Karpas-422 (cell line): ENCODE measurements at regions not wholly inside any gene's neighbourhood (a gene's known extent, or its start where the extent isn't known, plus 50 kb on each side); places are given as distances from the start of the nearest gene placed in this dataset.
A peak's percentile ranks its signal among the peaks of the same experiment; 100 is the strongest.
"Not testable (repeated sequence)": the region's sequence is repeated elsewhere in the genome, so short reads cannot be mapped to it uniquely, and the experiment has no call there.

Experiments
- DNase-seq: peaks from one replicate; pipeline ENCODE4 v3.0.0-alpha.2; 2015
- H2AFZ ChIP-seq: fragments of 200-600 bp; sonication (generic); 2 replicates; pipeline ENCODE4 v1.6.1; 2014; ENCODE audit warnings: antibody characterized with exemption, low read length, mixed read lengths
- H3K27ac ChIP-seq: fragments of 200-600 bp; sonication (generic); 2 replicates; pipeline ENCODE4 v1.5.1; 2014; ENCODE audit warnings: mild to moderate bottlenecking, low read length, moderate library complexity
- H3K27me3 ChIP-seq: fragments of 200-600 bp; sonication (generic); 2 replicates; pipeline ENCODE4 v1.6.1; 2014; ENCODE audit warnings: low read length, mixed read lengths
- H3K36me3 ChIP-seq: fragments of 200-600 bp; sonication (generic); 2 replicates; pipeline ENCODE4 v1.6.1; 2014; ENCODE audit warnings: low read length, mixed read lengths; ENCODE audit not compliant: insufficient read depth
- H3K4me1 ChIP-seq: fragments of 200-600 bp; sonication (generic); 2 replicates; pipeline ENCODE4 v1.6.1; 2014; ENCODE audit warnings: mild to moderate bottlenecking, low read length, mixed read lengths
- H3K4me2 ChIP-seq: fragments of 200-600 bp; sonication (generic); 2 replicates; pipeline ENCODE4 v1.6.1; 2014; ENCODE audit warnings: low read length, low read depth, mild to moderate bottlenecking; ENCODE audit not compliant: poor library complexity, severe bottlenecking
- H3K4me3 ChIP-seq: fragments of 200-600 bp; sonication (generic); 2 replicates; pipeline ENCODE4 v1.5.1; 2014; ENCODE audit warnings: mild to moderate bottlenecking, antibody characterized with exemption, low read length, mixed read lengths
- H3K79me2 ChIP-seq: fragments of 200-600 bp; sonication (generic); 2 replicates; pipeline ENCODE4 v1.6.1; 2014; ENCODE audit warnings: mild to moderate bottlenecking, low read length, mixed read lengths
- H3K9ac ChIP-seq: fragments of 200-600 bp; sonication (generic); 2 replicates; pipeline ENCODE4 v1.6.0; 2014; ENCODE audit warnings: low read length
- H3K9me2 ChIP-seq: fragments of 200-600 bp; sonication (generic), shearing (Covaris generic); replicated peaks from 2 replicates; pipeline ENCODE4 v1.6.0; 2014; ENCODE audit warnings: mild to moderate bottlenecking, low read length, moderate library complexity; ENCODE audit not compliant: insufficient read depth
- H3K9me3 ChIP-seq: fragments of 300-700, 200-600 bp; sonication (generic); 2 replicates; pipeline ENCODE4 v1.6.1; 2014; ENCODE audit warnings: low read length, mixed read lengths
- H4K20me1 ChIP-seq: fragments of 200-600 bp; sonication (generic); 2 replicates; pipeline ENCODE4 v1.6.1; 2014; ENCODE audit warnings: mild to moderate bottlenecking, antibody characterized with exemption, low read length, low read depth; ENCODE audit not compliant: insufficient read depth

GRCh38 chr7:76807588-76808100, 180.6 kb upstream of the POMZP3 start:
- H3K4me1 ChIP-seq, H3K4me2 ChIP-seq, H3K9ac ChIP-seq, H4K20me1 ChIP-seq, H3K27ac ChIP-seq, DNase-seq, H3K79me2 ChIP-seq, H3K9me3 ChIP-seq, H3K36me3 ChIP-seq, H3K9me2 ChIP-seq, H3K27me3 ChIP-seq, H3K4me3 ChIP-seq, H2AFZ ChIP-seq: not testable (repeated sequence)

DNA sequence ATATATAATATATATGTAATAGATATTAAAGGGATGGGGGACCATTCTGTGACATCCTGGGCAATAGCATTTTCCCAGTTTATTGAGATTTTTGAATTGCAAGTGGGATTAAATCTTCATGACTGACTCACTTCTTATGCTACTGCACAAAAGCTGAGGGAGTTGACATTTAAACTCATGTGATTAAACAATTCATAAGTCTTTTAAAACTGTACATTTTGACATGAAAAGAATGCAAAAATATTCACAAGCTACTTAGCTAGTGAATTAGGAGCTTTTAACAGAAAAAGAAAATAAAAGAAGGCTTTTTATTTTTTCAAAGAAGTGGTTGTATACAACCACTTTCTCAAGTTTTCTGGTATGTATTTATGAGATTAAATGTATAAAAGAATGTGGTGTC, 179.4 kb upstream of the POMZP3 start:
- not testable (repeated sequence) for H3K4me2 ChIP-seq

DNA sequence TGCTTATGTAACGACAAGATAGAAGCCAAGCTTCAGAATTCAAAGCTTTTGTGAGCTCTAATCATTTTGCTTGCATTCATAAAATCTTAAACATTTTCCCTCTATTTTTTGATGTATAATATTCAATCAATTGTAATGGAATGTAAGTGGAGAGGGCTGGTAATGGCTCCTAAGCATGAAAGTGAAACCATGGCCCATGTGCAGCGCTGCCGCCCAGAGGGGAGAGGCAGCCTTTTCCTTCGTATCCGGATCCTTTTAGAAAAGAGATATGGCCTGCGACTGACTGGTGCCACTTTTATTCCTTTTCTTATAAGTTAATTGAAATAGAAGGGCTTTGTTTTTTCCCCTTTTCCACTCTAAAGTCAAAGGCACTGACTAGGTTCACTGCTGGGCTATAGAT, 178.9 kb upstream of the POMZP3 start:
- not testable (repeated sequence) for H2AFZ ChIP-seq, H3K27me3 ChIP-seq, H3K4me2 ChIP-seq, H3K36me3 ChIP-seq, H3K4me1 ChIP-seq, H3K9me3 ChIP-seq, H3K79me2 ChIP-seq, H3K4me3 ChIP-seq, H3K27ac ChIP-seq, DNase-seq, H3K9ac ChIP-seq, H4K20me1 ChIP-seq, H3K9me2 ChIP-seq

More for the DNA sequence above, 179.4 kb upstream of the POMZP3 start:
- not testable (repeated sequence) for DNase-seq, H3K4me1 ChIP-seq, H3K9me2 ChIP-seq, H3K36me3 ChIP-seq, H3K9ac ChIP-seq, H3K79me2 ChIP-seq, H3K27ac ChIP-seq, H2AFZ ChIP-seq, H3K9me3 ChIP-seq, H4K20me1 ChIP-seq, H3K4me3 ChIP-seq, H3K27me3 ChIP-seq

DNA sequence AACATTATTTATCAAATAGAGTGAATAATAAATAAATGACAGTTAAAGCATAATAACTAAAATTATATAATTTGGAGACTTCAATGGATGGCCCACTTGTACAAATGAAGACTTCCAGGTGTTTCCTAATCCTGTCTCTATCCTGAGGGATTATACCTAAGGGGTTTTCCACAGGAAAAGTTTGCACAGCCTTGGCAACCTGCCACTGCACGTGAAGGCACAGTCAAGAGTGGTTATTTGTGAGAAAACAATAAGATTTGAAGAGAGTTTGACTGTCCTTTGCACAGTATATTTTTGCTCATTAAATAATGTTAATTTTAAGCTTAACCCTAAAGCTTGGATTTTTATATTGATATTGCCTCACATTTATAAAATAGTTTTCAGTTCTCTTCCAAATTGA, 178.2 kb upstream of the POMZP3 start:
- H3K27me3 ChIP-seq, H4K20me1 ChIP-seq, H3K36me3 ChIP-seq, H3K4me3 ChIP-seq, H2AFZ ChIP-seq, H3K9me2 ChIP-seq, H3K9me3 ChIP-seq, H3K4me2 ChIP-seq, H3K27ac ChIP-seq, H3K4me1 ChIP-seq, DNase-seq, H3K79me2 ChIP-seq, H3K9ac ChIP-seq: not testable (repeated sequence)

GRCh38 chr7:76797639-76798038, 170.6 kb upstream of the POMZP3 start:
- H3K4me1 ChIP-seq, H3K4me2 ChIP-seq, H3K9me3 ChIP-seq, H3K4me3 ChIP-seq, DNase-seq, H3K36me3 ChIP-seq, H3K79me2 ChIP-seq, H2AFZ ChIP-seq, H3K9me2 ChIP-seq, H4K20me1 ChIP-seq, H3K27ac ChIP-seq, H3K9ac ChIP-seq, H3K27me3 ChIP-seq: not testable (repeated sequence)

- not testable (repeated sequence) for H3K9me3 ChIP-seq, H3K27me3 ChIP-seq, H3K4me1 ChIP-seq, H3K9ac ChIP-seq, DNase-seq, H4K20me1 ChIP-seq, H3K4me3 ChIP-seq, H3K79me2 ChIP-seq, H3K9me2 ChIP-seq, H3K27ac ChIP-seq, H2AFZ ChIP-seq, H3K4me2 ChIP-seq, H3K36me3 ChIP-seq
Observed at GRCh38 chr7:76780693-76781092, 153.6 kb upstream of the POMZP3 start.

DNA sequence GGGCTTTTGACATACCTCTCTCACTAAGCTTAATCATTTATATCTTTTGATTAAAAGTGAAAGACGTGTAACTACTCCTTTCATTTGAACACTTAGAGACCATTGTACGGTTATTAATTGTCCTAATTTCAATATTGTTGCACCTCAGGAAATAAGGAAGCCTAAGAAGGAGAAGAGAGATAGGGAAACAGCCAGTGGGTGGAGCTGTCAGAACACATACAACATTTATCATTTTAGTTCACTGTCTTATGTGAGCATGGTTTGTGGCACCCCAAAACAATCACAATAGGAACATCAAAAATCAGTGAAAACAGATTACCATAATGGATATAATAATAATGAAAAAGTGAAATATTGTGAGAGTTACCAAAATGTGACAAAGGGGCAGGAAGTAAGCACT, 147.2 kb upstream of the POMZP3 start:
- not testable (repeated sequence) for H3K9me2 ChIP-seq, H3K4me2 ChIP-seq, H3K4me1 ChIP-seq, H3K4me3 ChIP-seq, H3K9ac ChIP-seq, H3K27me3 ChIP-seq, H4K20me1 ChIP-seq, H2AFZ ChIP-seq, H3K9me3 ChIP-seq, H3K36me3 ChIP-seq, H3K27ac ChIP-seq, H3K79me2 ChIP-seq
- DNase-seq: peak; percentile 41

DNA sequence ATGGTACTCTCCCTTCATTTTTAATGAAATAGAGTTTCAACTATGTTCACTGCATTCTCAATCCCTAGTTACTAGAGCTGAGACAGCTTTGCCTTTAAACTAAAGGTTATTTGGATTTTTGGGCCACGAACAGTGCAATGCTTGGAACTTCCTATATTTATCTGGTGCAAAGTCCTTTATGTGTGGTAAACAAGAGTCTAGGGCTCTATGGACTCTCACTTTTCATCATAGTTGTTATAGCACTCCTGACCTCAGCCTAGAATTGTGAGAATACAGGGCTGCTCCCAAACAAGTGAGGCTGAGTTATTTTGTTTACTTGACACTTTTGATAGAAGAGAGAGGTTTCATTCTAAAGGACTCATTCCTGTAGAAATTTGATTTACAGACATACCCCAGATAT, 144.9 kb upstream of the POMZP3 start:
- H3K36me3 ChIP-seq, H3K9me3 ChIP-seq, H4K20me1 ChIP-seq, H3K4me3 ChIP-seq, H3K9me2 ChIP-seq, DNase-seq, H3K27ac ChIP-seq, H3K4me2 ChIP-seq, H3K4me1 ChIP-seq, H3K79me2 ChIP-seq, H3K27me3 ChIP-seq, H2AFZ ChIP-seq, H3K9ac ChIP-seq: not testable (repeated sequence)

GRCh38 chr7:76763977-76764376, 136.9 kb upstream of the POMZP3 start:
- not testable (repeated sequence) for H3K4me2 ChIP-seq, H3K4me3 ChIP-seq, H2AFZ ChIP-seq, H3K27me3 ChIP-seq, H3K36me3 ChIP-seq, H3K9ac ChIP-seq, H3K27ac ChIP-seq, H3K9me3 ChIP-seq, H4K20me1 ChIP-seq, H3K79me2 ChIP-seq, H3K9me2 ChIP-seq, DNase-seq, H3K4me1 ChIP-seq
